ENCODE measurements at regions not wholly inside any gene's neighbourhood (a gene's known extent, or its start where the extent isn't known, plus 50 kb on each side); places are given as distances from the start of the nearest gene placed in this dataset.

DNA sequence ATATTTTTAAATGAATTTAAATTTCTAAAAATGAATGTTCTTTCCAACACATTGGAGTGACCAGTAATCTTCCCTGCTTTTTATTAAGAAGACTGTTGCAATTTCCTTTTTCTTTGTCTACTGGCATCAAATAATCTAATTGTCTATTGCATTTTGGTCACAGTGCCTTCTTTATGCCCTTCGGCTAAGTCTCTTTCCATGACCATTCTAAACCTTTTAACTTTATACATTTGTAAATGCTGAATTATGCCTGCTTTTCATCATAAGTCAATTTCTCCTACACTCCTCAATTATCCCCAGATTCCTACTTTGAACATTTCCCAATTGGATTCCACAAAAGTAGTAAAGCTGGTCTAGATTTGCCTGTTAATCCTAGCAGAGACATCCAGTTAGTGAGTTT lies 69.1 kb upstream of the HSF2 start:
- no peak for TF ChIP-seq NFIC (IDR thresholded peaks at IDR 0.05)
- TF ChIP-seq TCF12 (IDR thresholded peaks at IDR 0.05; ENCODE audit: low read depth), result no peak
- TF ChIP-seq EGR1 (IDR thresholded peaks at IDR 0.05), result no peak
- TF ChIP-seq YY1 (IDR thresholded peaks at IDR 0.05; ENCODE audit: low read depth), result no peak
- TF ChIP-seq ZBTB7A (IDR thresholded peaks at IDR 0.05; ENCODE audit: low read depth), result no peak
- TF ChIP-seq RAD21 (IDR thresholded peaks at IDR 0.05; ENCODE audit: low read depth), result no peak

DNA sequence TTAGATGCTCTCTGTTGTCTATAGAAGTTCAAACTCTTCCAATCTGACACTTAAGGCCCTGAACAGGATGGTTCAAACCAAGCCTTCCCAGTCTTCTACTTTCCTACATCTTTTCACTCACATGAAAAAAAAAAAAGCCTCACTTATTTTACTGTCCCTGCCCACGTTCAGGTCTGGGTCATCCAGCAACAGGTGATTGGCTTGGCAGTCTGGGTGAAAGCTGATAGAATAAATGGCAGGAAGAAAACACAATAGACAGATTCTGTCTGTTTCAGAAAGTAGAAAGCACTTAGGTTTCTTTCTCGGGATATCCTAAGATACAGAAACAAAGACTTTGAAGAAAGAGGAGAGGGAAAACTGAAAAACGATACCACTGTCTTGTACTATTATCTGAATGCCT lies 61.8 kb upstream of the HSF2 start:
- TF ChIP-seq CREB1 (IDR thresholded peaks at IDR 0.05; ENCODE audit: low read depth) (no peak), NFIC (IDR thresholded peaks at IDR 0.05) (no peak), TCF12 (IDR thresholded peaks at IDR 0.05; ENCODE audit: low read depth) (no peak), FOXM1 (IDR thresholded peaks at IDR 0.05; ENCODE audit: borderline replicate concordance, low read depth) (no peak), CEBPB (IDR thresholded peaks at IDR 0.05) (no peak)
- TF ChIP-seq, protein P1, sequence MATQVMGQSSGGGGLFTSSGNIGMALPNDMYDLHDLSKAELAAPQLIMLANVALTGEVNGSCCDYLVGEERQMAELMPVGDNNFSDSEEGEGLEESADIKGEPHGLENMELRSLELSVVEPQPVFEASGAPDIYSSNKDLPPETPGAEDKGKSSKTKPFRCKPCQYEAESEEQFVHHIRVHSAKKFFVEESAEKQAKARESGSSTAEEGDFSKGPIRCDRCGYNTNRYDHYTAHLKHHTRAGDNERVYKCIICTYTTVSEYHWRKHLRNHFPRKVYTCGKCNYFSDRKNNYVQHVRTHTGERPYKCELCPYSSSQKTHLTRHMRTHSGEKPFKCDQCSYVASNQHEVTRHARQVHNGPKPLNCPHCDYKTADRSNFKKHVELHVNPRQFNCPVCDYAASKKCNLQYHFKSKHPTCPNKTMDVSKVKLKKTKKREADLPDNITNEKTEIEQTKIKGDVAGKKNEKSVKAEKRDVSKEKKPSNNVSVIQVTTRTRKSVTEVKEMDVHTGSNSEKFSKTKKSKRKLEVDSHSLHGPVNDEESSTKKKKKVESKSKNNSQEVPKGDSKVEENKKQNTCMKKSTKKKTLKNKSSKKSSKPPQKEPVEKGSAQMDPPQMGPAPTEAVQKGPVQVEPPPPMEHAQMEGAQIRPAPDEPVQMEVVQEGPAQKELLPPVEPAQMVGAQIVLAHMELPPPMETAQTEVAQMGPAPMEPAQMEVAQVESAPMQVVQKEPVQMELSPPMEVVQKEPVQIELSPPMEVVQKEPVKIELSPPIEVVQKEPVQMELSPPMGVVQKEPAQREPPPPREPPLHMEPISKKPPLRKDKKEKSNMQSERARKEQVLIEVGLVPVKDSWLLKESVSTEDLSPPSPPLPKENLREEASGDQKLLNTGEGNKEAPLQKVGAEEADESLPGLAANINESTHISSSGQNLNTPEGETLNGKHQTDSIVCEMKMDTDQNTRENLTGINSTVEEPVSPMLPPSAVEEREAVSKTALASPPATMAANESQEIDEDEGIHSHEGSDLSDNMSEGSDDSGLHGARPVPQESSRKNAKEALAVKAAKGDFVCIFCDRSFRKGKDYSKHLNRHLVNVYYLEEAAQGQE (IDR thresholded peaks at IDR 0.05; ENCODE audit: low read depth), result no peak
- TF ChIP-seq, protein P2, sequence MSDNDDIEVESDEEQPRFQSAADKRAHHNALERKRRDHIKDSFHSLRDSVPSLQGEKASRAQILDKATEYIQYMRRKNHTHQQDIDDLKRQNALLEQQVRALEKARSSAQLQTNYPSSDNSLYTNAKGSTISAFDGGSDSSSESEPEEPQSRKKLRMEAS (IDR thresholded peaks at IDR 0.05), result no peak

DNA sequence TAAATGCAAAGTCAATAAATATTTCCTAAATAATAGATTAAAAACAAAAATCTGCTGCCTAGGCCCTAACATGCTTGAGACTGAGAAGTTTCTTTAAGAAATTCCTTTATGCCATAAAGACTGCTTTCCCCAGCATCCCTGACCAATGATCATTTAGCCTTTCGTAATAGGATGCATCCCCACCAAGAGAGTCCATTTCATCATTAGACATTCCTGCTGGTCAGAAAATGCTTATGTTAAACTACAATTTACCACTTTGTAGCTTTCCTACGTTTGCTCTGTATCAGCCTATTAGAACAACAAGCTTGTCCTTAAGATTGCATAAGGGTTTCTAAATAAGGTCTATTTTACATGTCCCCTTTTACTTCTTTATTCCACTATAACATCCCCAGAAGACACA lies 59.8 kb upstream of the HSF2 start:
- no peak for TF ChIP-seq TAF1 (IDR thresholded peaks at IDR 0.05; ENCODE audit: low read depth)
- TF ChIP-seq FOXM1 (IDR thresholded peaks at IDR 0.05; ENCODE audit: borderline replicate concordance, low read depth), result no peak
- no peak for TF ChIP-seq CEBPB (IDR thresholded peaks at IDR 0.05)
- TF ChIP-seq, protein P2 (IDR thresholded peaks at IDR 0.05), result no peak
- TF ChIP-seq RAD21 (IDR thresholded peaks at IDR 0.05; ENCODE audit: low read depth), result no peak
- TF ChIP-seq CREB1 (IDR thresholded peaks at IDR 0.05; ENCODE audit: low read depth), result no peak
- TF ChIP-seq YY1 (IDR thresholded peaks at IDR 0.05; ENCODE audit: low read depth), result no peak
- no peak for TF ChIP-seq ZBTB7A (IDR thresholded peaks at IDR 0.05; ENCODE audit: low read depth)
- no peak for TF ChIP-seq EGR1 (IDR thresholded peaks at IDR 0.05)
- TF ChIP-seq EP300 (IDR thresholded peaks at IDR 0.05; ENCODE audit: borderline replicate concordance), result no peak
- TF ChIP-seq, protein P3, sequence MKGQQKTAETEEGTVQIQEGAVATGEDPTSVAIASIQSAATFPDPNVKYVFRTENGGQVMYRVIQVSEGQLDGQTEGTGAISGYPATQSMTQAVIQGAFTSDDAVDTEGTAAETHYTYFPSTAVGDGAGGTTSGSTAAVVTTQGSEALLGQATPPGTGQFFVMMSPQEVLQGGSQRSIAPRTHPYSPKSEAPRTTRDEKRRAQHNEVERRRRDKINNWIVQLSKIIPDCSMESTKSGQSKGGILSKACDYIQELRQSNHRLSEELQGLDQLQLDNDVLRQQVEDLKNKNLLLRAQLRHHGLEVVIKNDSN (IDR thresholded peaks at IDR 0.05), result no peak
- no peak for TF ChIP-seq TCF12 (IDR thresholded peaks at IDR 0.05; ENCODE audit: low read depth)
- TF ChIP-seq NFIC (IDR thresholded peaks at IDR 0.05), result no peak
- TF ChIP-seq TEAD4 (IDR thresholded peaks at IDR 0.05), result no peak
- TF ChIP-seq, protein P1 (IDR thresholded peaks at IDR 0.05; ENCODE audit: low read depth), result no peak

DNA sequence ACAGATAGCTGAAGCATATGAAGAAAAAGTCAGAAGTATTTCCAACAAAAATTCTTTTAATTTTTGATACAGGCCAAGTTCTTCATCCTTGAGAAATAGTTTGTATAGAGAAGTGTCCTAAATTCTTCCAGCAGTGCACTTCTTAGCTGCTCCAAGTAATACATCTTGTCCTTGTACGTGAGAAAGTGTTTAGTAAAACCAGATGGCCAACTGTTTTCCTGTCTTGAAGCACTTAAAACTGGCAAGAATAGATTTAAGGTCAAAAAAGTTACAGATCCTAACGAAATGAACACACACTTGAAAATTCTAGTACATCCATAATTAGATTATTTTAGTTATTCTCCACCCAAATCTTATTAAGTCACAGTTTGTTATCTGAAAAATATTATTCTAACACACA lies 52.2 kb upstream of the HSF2 start:
- TF ChIP-seq EP300 (IDR thresholded peaks at IDR 0.05; ENCODE audit: borderline replicate concordance) (no peak), CREB1 (IDR thresholded peaks at IDR 0.05; ENCODE audit: low read depth) (no peak), FOXM1 (IDR thresholded peaks at IDR 0.05; ENCODE audit: borderline replicate concordance, low read depth) (no peak), TEAD4 (IDR thresholded peaks at IDR 0.05) (no peak), NFIC (IDR thresholded peaks at IDR 0.05) (no peak), ZBTB7A (IDR thresholded peaks at IDR 0.05; ENCODE audit: low read depth) (no peak), EGR1 (IDR thresholded peaks at IDR 0.05) (no peak), TAF1 (IDR thresholded peaks at IDR 0.05; ENCODE audit: low read depth) (no peak), CEBPB (IDR thresholded peaks at IDR 0.05) (no peak), RAD21 (IDR thresholded peaks at IDR 0.05; ENCODE audit: low read depth) (no peak), TCF12 (IDR thresholded peaks at IDR 0.05; ENCODE audit: low read depth) (no peak), YY1 (IDR thresholded peaks at IDR 0.05; ENCODE audit: low read depth) (no peak)
- TF ChIP-seq, protein P3 (IDR thresholded peaks at IDR 0.05), result no peak
- TF ChIP-seq, protein P2 (IDR thresholded peaks at IDR 0.05), result no peak
- TF ChIP-seq, protein P1 (IDR thresholded peaks at IDR 0.05; ENCODE audit: low read depth), result no peak

All from Ishikawa (cell line).